ENCODE measurements at regions not wholly inside any gene's neighbourhood (a gene's known extent, or its start where the extent isn't known, plus 50 kb on each side); places are given as distances from the start of the nearest gene placed in this dataset.

- TF ChIP-seq CTCF (IDR thresholded peaks at IDR 0.05) (no peak), ATF1 (CRISPR knock-in tag; IDR thresholded peaks at IDR 0.05) (no peak), ATF6 (CRISPR knock-in tag; IDR thresholded peaks at IDR 0.05) (no peak), TP53 (CRISPR knock-in tag; IDR thresholded peaks at IDR 0.05) (no peak), GABPB1 (CRISPR knock-in tag; IDR thresholded peaks at IDR 0.05) (no peak), AFF4 (CRISPR knock-in tag; IDR thresholded peaks at IDR 0.05; ENCODE audit: borderline replicate concordance) (no peak), JUN (CRISPR knock-in tag; IDR thresholded peaks at IDR 0.05) (no peak), MXD4 (CRISPR knock-in tag; IDR thresholded peaks at IDR 0.05; ENCODE audit: borderline replicate concordance) (no peak), ZNF317 (CRISPR knock-in tag; IDR thresholded peaks at IDR 0.05; ENCODE audit: borderline replicate concordance, low read depth) (no peak), USF2 (CRISPR knock-in tag; IDR thresholded peaks at IDR 0.05) (no peak), FOXJ3 (CRISPR knock-in tag; IDR thresholded peaks at IDR 0.05; ENCODE audit: borderline replicate concordance) (no peak), RORB (CRISPR knock-in tag; IDR thresholded peaks at IDR 0.05) (no peak), ZNF138 (CRISPR knock-in tag; conservative IDR thresholded peaks at IDR 0.05) (no peak), CBFB (CRISPR knock-in tag; IDR thresholded peaks at IDR 0.05; ENCODE audit: low read depth) (no peak)
Observed at GRCh38 chr6:40928763-40929162, 110.3 kb downstream of the UNC5CL start.
